HG03066 (cell line): ENCODE measurements at regions not wholly inside any gene's neighbourhood (a gene's known extent, or its start where the extent isn't known, plus 50 kb on each side); places are given as distances from the start of the nearest gene placed in this dataset.
"Not testable (repeated sequence)": the region's sequence is repeated elsewhere in the genome, so short reads cannot be mapped to it uniquely, and the experiment has no call there.

Experiments
- ATAC-seq: cut with Tn5 transposase; IDR thresholded peaks from one replicate; pipeline ENCODE4 v1.9.1; 2021; ENCODE audit warnings: low read depth; ENCODE audit not compliant: unreplicated experiment

DNA sequence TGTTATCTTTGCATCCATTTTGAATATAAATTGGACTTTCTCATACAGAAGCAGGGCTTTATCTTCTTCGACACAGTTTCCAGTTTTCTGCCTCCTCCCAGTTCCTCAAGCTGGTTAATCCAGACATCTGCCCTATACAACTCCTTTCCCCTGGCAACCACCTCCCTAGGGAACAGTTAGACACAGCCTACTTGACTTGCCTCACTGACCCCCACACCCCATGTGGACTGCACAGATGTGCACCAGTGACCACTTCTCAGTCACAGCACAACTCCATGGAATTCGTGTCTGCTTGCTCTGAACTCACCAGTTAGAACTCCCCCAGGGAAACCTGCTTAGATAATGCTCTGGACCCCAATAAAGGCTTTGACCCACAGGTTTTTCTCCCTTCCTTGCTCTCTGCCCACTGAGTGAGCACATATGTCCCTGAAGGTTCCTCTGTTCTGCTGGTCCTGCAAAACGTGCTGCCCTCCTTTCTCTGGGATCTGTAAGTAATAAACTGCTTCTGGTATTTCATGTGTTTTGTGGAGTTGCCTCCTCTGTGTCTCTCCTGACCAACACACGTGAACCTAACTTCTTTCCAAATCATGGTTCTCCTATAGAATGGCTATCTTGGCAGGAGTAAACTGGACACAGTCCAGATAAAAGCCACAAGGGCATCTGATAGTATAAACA is 351.2 kb downstream of the CD83 start:
- ATAC-seq = no peak

DNA sequence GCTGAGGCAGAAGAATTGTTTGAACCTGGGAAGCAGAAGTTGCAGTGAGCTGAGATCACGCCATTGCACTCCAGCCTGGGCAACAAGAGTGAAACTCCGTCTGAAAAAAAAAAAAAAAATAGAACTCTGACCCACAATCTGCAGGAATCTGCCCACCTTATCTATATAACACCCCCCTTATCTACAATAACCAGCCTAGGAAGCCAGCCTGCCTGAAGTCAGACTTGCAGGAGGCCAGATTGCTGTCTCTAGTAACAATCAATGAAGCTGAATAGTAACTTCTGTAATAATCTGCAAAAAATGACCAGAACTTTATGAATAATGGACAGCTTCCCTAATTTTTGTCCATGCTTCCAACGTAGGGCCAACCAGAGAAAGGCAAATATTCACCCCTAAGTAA is 352.5 kb downstream of the CD83 start:
- ATAC-seq = no peak

DNA sequence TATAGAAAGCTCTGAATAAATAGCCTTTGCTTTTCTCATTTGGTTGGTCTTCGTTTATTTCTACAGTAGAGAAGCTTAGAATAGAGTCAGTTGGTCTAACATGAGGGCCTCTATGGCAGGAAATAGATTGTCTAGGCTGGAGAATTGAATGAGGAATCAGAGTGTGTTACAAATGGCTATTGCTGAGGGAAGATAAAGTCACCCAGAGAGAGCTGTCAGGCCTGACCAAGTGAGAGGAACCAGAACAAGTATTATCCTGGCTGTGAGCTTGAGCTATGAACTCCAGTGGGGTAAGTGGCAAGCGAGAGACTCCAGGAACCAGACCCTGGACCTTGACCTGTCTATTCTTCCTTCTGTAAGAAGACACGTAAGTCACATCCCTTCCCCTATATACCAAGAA is 353.1 kb downstream of the CD83 start:
- no peak for ATAC-seq

DNA sequence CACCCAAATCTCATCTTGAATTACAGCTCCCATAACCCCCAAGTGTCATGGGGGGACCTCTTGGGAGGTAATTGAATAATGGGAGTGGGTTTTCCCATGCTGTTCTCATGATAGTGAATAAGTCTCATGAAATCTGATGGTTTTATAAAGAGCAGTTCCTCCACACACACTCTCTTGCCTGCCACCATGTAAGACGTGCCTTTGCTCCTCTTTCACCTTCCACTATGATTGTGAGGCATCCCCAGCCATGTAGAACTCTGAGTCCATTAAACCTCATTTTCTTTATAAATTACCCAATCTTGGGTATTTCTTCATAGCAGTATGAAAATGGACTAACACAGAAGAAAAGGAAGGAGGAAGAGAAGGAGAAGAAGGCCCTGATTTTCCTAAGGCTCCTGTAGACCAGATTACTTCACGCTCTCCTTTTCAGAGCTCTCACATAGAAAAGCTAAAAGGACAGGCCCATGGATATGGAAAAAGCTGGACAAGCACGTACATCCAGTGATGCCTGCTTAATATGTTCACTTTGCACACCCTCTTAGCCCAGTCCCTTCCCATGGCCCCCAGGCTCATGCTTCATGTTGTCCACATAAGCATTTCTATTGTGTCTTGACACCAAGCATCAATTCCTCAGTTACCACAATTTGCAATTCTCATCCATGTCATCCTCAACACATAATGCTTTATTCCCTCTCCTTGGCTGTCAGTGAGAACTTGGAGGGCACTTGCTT is 354.8 kb downstream of the CD83 start:
- ATAC-seq = no peak

DNA sequence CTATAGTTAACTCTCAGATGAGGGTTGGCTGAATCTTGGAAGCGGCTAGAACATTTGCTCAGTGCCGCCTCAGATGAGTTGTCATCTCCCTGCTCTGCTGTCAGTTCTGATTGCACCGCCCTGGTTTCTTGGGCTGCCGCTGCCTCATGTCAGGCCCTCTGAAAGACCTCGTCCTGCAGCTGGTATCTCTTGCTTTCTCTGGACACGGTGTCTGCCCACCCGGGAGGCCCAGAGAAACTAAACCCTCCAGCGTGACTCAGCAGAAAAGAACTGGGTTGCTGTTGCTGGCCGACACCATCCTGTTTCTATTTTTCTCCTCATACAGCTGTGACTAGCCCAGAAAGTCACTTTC is 355.4 kb downstream of the CD83 start:
- no peak for ATAC-seq

DNA sequence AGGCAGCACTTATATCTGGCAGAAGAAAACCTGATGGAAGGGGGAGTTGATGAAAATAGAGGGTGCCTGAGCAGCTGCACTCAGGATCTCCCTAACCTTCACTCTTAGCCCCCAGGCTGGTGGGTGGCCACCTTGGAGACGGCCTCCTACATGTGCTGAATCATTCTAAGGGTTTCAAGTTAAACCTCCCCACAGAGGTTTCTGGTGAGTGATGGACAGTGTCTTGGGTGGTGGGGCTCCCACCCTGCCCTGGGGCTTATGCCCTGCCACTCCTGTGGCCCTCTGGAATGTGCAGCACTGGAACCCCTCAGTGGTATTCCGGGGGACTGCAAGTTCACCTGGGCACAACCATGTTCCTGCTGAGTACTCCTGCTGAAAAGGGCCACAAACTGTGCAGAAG is 357.2 kb downstream of the CD83 start:
- no peak for ATAC-seq

DNA sequence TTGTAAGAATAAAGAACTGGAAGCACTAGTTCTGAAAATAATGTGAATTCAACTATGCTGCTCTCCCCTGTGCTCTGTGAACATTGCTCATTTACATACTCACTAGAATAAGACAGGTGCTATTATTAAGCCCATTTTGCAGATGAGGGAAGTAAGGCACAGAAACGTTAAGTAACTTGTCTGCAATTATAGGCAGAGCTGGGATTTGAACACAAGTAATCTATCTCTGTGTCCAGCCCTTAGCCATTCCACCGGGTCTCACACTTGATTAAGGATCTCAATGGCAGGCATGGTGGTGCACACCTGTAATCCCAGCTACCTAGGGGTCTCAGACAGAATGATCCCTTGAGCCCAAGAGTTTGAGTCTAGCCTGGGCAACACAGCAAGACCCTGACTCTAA is 357.7 kb downstream of the CD83 start:
- ATAC-seq = no peak

DNA sequence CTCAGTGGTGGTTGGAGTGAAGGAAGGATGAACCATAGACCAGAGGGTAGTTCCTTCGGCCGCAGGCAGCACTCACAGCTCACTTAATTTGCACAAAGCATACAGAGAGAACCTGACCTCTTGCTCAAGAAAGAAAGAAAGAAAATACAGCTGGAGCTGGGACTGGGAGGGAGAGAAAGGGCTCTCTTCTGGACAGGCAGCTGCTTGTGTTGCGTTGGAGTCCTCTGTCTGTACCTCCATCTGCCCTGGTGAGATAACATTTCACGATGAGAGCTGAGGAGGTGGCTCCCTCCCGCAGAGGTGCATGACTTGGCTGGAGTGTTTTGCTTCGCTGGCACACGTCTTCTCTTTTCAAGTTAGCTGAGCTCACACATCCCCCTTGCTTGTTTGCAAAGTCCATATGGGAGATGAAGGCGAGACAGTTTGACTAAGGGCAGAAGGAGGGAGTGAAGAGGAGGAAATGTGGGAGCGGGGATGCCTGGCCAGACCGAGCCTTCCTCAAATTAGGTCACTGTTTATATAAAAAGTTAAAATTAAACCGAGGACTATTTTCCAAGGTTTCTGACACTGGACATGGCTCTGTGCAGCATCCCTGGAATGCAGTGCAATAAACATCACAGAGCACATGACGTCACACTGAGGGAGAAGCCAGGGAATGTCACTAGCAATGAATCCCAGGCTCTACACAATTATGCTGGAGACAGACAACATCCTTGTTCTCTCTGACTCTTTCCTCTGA is 359.4 kb downstream of the CD83 start:
- no peak for ATAC-seq

DNA sequence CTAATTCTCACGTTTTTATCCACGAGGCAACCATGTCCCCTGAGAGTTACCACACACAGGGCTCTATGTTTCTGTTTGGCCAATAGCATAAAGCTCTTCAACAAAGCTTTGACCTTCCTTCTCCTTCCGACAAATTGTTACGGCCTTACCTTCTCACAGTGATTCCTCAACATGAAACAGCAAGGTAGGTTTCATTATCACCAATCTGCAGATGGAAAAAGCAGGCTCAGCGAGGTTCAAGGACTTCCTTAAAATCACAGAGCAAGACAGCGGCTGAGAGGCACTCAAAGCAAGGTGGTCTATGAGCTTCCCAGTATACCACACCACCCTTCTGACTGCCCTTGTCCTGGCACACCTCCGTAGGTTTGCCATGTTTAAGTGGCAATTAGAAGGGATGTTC is 360.0 kb downstream of the CD83 start:
- no peak for ATAC-seq

DNA sequence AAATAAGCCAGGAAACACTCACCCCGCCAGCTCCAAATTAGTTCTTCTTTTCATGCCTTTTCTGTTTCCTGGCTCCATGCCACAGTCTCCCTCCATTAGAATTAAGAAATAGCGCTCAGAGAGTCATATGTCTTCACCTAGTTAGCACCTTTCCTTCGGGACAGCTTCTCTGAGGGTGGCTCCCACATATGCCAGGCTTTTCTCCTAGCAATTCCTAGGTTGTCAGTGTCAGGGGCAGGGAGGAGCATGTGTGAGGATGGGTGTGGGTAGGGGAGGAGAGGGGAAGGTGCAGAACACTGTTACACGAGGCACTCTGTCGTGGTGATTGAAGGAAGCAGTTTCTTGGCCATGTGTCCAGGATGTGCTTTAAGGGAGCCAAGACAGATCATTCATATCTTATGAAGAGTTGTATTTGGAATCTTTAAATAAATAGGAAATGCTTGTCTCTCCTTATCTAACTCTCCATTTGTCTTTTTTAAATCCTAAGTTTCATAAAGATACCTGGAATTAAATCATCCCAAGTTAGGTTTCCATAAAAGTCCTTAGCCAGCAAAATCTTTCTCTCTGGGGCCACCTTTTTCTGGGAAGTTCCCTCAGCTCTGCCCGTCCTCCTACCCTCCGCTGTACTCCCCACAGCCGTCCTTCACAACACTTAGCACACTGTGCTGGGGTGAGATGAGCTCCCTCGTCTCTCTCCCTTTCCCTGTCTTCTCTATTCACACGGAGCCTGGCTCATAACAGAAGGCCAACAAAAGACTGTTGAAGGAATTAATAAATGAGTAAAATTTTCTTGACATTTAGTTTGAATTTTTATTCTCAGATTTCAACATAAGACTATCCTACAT is 361.0 kb downstream of the CD83 start:
- no peak for ATAC-seq

DNA sequence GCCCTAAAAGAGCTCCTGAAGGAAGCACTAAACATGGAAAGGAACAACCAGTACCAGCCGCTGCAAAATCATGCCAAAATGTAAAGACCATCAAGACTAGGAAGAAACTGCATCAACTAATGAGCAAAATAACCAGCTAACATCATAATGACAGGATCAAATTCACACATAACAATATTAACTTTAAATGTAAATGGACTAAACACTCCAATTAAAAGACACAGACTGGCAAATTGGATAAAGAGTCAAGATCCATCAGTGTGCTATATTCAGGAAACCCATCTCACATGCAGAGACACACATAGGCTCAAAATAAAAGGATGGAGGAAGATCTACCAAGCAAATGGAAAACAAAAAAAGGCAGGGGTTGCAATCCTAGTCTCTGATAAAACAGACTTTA is 364.4 kb downstream of the CD83 start:
- ATAC-seq = not testable (repeated sequence)

DNA sequence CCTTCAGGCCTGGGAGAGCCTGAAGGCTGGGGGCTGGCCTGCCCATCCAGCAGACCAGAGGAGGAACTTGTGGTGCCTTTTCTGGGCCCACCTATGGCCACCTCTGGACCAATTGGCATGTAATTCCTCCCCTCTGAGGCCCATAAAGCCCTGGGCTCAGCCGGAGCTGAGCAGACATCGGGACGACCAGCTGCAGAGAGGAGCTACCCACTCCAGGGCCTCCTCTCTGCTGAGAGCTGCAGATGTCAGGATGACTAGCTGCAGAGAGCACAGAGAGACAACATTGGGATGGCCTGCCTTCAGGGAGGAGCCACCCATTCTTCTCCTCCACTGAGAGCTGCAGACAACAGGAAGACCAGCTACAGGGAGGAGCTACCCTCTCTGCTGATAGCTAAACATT is 370.1 kb downstream of the CD83 start:
- ATAC-seq = no peak

DNA sequence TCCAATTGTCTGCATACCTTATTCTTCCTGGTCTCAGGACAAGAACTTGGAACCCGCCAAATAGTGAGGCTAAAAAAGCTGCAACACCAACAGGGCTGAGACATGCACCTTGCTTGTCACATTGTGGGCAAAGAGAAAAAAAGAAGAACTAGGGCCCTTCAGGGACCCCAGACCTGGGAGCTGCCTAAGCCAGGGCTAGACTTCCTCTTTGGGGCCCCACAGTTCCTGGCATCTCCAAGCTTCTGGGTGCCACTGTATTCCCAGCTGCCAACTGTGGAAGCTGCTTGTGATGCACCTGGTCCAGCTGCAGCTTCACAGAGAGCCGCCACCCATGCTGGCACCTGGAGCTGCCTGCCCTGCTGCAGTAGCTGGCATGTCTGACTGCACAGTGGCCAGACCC is 370.6 kb downstream of the CD83 start:
- ATAC-seq = no peak

DNA sequence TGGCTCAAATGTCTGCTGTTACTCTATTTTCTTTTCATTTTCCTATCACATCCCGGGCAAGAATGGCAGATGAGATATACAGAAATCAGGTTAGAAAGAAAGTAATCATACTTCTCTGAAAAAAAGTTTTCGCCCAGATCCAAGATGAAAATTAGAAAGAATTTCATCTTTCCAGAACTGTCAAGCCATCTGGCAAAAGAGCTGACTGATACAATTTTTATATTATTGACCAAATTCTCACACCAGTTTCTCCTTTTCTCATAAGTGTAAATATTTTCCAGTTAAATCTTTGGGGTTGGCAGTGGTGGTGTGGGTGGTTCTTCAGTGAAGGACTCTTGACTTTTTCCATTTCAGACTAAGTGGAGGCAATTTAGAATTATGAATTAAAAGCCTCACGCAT is 371.9 kb downstream of the CD83 start:
- ATAC-seq = no peak

DNA sequence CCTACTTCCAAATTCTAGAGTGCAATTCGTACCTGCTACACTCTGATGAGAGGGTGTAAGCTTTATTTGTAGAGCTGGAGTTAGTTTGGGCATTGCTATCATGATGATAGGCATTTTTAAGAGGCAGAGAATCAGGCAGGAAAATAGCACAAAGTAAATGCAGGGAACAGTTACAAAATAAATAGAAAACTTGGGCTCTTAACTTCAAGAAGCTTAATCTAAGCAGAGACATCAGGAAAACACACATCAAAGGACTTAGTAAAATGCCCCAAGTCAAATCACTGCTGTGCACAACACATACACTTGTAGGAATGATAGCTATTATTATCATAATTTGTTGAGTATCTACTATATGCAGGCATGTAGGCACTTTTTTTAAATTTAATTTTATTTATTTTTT is 381.2 kb downstream of the CD83 start:
- no peak for ATAC-seq

DNA sequence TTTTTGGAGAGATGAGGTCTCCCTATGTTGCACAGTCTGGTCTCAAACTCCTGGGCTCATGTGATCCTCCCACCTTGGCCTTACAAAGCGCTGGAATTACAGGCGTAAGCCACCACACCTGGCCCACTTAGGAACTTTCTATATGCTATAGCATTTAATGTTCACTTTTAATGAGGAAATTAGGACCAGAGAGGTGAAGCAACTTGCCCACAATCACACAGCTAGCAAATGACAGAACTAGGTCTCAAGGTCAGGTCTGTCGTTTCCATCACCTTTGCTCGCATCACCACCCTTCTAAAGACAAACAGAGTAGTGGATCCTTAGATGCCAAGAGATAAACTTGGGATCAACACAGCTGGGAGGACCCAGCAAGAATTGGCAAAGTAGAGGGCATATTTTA is 381.7 kb downstream of the CD83 start:
- ATAC-seq = no peak

DNA sequence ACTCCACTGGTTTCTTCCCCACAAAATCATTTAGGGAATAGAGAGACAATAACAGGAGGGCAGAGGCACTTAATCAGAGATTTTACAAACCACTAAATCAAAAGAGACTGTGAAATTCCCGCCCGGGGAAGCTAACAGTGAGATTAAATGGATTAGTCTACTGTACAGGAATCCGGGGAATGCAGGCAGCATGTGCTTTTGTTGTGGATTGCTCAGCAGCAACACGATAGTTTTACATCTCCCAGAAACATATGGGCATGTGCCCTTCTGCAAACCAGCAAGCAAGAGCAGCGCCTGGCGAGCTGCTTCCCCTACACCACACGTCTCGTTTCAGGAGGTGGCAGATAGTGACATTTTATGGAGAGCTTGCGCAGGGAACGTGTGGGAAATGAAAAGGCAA is 382.3 kb downstream of the CD83 start:
- ATAC-seq = no peak

DNA sequence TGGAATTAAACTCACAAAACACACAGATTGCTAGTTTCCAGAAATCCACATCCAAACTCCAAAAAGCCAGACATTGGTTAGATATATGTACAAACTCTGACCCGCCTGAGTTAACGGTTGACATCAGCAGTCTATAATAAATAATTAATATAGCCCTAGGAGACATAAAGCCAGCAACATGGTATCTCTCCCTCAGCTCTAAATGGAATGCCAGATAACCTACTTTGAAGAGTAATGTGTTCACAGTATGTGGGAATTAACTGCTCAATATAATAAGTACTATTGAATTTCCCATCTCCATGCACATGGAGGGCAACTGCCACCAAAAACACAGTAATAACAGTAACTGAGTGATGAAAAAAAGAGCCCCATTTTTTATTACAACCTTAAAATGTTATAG is 383.2 kb downstream of the CD83 start:
- ATAC-seq = no peak

DNA sequence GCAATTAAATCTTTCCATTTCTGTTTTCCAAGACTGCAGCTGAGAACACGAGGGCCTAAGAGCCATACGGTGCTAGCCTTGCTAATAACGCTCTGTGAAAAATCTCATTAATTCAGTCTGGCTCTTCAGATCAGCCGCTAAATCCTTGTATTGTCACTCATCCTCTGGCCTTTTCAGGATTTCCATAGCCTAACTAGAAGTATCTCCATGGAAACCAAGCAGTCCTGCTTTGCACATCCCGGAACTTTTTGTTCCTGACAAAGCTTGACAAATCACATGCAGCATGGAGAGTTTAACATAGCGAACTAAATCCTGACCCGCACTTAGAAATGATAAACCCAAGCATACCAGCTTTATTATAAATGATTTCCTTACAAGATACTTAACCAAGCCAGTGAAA is 383.7 kb downstream of the CD83 start:
- no peak for ATAC-seq

DNA sequence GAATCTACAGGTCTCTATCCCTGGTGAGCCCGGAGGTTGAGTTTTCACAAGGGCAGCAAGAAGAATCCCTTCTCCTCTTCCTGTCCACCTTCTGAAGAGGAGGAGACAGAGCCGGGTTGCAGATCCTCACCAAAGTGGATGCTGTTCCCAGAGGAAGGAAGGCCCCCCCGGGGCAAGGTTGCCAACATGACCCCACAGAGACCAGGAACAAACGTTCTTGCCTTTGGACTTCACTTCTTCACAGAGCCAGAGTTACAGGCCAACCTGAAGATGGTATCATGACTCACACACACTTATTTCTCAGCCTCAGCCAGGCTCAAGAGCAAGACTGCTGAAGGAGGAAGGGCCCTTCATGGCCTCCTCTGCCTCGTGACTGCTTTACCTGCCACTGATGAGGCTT is 384.3 kb downstream of the CD83 start:
- ATAC-seq = no peak

DNA sequence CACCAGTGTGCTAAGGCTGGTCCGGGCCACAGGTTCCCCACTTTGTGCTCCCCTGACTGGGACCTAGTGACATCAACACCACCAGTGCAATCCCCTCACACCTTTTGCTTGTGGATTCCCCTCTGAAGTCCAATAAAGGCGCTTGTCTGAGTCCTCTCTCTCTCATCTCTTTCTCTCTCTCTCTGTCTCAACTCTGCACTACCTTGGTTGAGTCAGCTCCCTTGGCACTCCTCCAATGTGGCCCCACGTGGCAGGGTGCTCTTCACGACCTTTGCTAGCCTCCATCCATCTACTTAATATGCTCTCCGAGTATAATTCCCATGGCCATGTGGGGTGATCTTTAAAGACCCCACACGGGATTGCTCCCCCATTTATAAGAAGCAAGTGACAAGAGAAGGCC is 385.0 kb downstream of the CD83 start:
- no peak for ATAC-seq
